HG03354 (cell line): ENCODE measurements at regions not wholly inside any gene's neighbourhood (a gene's known extent, or its start where the extent isn't known, plus 50 kb on each side); places are given as distances from the start of the nearest gene placed in this dataset.

Experiments
- ATAC-seq: cut with Tn5 transposase; IDR thresholded peaks from one replicate; pipeline ENCODE4 v1.9.1; 2021; ENCODE audit warnings: mild to moderate bottlenecking; ENCODE audit not compliant: unreplicated experiment, poor library complexity, severe bottlenecking

GRCh38 chr12:98224584-98225221 lies 290.7 kb upstream of the TMPO start:
- peak; percentile 76 for ATAC-seq

GRCh38 chr12:98227162-98227561 lies 288.2 kb upstream of the TMPO start:
- ATAC-seq = no peak

GRCh38 chr12:98228683-98229539 lies 286.5 kb upstream of the TMPO start:
- ATAC-seq = no peak

DNA sequence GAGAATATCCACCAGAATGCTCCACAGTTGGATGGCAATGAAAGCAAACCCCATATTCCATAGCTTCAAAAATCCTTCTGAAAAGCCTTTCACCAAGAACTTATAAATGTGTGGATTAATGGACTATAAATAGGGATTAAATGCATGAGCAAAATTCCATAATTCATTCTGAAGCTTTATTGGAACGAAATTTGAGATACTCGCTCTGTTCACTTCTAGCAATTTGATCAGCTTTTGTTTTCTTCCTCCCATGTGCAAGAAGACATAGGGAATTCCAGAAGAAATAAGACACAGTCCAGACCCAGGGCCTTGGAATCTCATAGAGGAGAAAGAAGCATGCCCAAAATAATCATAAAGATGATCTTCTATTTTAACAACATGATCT lies 285.9 kb upstream of the TMPO start:
- no peak for ATAC-seq

- ATAC-seq = no peak
These were observed 282.5 kb upstream of the TMPO start for GRCh38 chr12:98232753-98233390.

GRCh38 chr12:98235301-98235700 lies 280.1 kb upstream of the TMPO start:
- no peak for ATAC-seq

GRCh38 chr12:98238515-98239130 lies 276.8 kb upstream of the TMPO start:
- no peak for ATAC-seq

DNA sequence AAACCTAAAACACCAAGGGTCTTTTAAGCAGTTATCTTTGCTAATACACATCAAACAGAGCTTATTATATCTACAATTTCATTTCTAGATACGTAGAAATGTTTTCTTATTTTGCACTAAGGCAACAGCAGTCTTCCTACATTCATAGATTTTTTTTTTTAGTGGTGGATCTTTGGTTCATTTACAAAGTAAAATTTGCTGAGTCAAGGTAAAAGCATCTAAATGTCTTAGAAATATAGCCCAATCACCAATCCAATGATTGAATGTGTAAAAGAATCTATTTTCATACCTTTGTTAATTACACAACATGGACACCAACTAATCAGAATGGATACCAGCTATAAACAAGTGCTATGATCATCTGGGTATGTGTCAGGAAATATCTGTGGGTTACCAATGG lies 272.2 kb upstream of the TMPO start:
- ATAC-seq = no peak

- no peak for ATAC-seq
These were observed 271.3 kb upstream of the TMPO start for GRCh38 chr12:98244136-98244535.

DNA sequence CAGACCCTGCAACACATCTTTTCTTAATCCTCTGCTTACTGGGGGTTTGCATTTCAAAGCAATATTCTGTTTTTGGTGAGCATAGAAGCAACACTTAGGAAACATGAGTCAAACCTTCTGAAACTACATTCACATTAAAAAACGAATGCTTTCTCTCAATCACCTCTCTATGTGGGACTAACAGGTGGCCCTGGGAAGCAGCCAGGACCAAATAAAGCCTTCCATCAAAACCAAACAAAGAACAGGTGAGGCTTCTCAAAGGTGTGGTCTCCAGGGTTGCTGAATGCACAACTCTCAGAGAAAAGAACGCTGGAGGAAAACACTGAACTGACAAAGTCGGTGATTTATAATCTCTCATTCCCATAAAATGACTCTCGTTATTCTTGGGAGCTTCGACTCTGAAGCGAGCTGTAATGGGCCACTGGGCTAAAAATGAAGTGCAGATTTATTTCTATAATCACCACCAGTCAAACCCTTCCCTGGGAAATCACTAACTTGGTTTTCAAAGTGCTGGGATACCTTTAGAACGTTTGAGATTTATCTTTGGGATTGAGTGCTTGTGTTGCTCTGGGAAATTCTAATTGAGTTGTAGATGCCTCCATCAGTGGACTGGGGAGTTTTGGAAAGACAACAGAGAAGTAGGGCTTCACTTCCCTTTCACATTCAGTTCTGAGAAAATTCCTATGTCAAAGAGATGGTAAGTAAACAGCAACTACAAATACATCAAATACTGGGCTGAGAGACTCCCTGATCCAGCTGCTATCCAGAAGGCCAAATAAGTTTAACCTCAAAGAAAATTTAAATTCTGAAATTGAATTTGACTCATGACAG lies 262.0 kb upstream of the TMPO start:
- no peak for ATAC-seq

DNA sequence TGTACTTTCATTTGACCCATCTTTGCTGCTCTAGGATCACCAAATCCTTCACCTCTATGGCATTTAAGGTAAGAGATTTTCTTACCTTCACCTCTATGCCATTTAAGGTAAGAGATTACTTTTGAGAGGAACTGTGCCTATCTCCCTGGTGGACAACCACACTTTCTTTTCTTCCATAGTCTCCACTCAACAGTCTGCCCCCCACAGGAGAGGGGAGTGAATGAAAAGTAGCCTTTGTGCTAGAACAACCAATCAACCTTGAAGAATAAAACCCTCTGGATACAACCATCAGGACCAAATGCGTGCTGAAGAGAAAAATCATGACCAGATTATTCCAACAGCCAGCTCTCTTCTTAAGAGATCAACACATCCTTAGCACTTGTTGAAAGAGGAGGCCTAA lies 258.6 kb upstream of the TMPO start:
- ATAC-seq = no peak

DNA sequence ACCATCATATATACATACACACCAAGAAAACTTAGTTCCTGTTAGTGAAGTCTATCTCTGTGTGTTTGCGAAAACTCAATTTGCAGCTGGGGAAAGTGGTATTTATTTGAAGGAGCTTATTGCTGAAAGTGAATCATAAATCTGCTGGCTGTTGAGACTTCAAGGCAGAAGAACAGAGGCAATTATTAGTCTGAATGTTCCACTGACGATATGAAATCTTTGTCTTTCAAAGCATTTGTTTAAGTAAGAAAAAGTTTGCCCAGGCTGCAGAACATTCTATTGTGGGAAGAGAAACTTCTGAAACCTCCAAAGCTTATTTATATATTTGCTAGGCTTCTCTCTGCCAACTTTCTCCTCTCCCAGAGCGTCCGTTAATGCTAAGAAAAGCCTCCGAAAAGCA lies 255.7 kb upstream of the TMPO start:
- no peak for ATAC-seq

- ATAC-seq = no peak
These were observed 255.1 kb upstream of the TMPO start for GRCh38 chr12:98260276-98260675.

DNA sequence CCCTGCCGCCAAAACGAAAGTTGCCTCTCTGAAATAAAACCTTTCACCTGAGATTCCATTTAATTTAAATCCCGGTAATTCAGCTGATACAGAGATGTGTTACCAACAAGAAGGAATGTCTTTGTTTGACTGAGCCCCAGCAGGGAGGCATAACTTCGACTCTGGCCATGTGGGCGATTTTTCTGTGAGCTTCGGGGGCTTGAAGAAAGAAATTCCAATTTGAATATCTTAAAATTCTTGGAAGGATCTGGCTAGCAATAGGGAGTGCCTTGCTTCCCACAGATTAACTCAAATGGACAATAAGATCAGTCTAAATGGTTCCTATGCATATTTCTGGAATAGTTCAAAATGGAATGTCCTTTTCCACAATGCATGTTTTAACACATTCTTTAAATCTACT lies 252.5 kb upstream of the TMPO start:
- no peak for ATAC-seq

DNA sequence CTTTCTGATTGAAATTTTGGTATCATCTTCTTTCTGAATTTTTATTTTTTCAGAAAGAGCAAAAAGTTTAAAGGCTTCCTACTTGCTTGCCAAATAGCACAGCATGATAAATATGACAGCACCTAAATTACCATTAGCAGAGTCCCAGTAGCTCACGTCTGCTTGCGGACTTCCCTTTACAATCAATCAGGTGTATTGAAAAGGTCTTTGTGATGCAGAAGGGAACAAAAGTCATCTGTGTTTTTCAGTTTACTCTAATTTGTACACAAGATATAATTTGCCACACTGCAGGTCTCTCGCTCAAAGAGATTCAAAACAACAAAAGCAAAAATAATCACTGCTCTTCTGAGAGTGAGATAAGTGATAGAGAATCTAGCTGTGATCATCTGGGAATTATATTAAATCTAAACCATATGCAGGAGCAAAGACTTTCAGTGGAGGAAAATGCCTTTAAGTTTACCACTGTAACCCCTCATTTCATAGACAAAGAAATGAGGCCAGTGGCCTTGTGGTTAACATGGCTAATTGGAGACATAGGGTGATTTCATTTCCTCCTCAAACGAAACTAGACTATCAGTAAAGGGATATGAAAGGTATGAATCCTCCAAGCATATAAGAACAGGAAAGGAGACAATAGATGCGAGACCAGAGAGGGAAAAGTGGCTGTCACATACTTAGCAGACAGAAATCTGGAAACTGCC lies 240.8 kb upstream of the TMPO start:
- ATAC-seq = peak; percentile 98

- ATAC-seq = peak; percentile 55
These were observed 240.3 kb upstream of the TMPO start for GRCh38 chr12:98275131-98275475.

- ATAC-seq = no peak
These were observed 235.2 kb upstream of the TMPO start for GRCh38 chr12:98280152-98280551.

- no peak for ATAC-seq
These were observed 234.8 kb upstream of the TMPO start for GRCh38 chr12:98280621-98281020.

DNA sequence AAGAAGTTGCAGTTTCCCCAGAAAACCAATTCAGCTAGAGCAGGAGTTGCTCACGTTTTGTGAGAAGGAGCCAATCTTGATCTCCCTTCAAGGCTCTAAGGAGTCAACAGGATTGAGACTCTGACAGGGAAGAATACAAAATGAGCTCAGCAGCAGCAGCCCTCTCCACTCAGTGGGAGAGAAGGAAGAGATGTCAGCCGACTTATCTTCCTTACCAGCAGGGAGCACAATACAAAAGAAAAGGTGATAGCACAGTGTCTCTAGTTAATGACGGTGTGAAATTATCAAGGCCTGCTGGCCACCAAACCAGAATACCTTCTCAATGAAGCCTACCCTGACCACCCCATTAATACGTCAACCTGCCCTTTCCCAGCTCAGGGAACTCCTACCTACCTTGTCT lies 223.6 kb upstream of the TMPO start:
- no peak for ATAC-seq
